GM20000 (cell line): ENCODE measurements at regions not wholly inside any gene's neighbourhood (a gene's known extent, or its start where the extent isn't known, plus 50 kb on each side); places are given as distances from the start of the nearest gene placed in this dataset.

Source experiments
- DNase-seq: peaks from one replicate; pipeline ENCODE4 v3.0.0; 2012; ENCODE audit warnings: low spot score
- TF ChIP-seq, protein P1 (sequence below): IDR thresholded peaks from 2 replicates; pipeline ENCODE4 v1.5.1; 2012; ENCODE audit warnings: mild to moderate bottlenecking, control low read depth; ENCODE audit errors: extremely low read depth, missing control alignments

DNA sequence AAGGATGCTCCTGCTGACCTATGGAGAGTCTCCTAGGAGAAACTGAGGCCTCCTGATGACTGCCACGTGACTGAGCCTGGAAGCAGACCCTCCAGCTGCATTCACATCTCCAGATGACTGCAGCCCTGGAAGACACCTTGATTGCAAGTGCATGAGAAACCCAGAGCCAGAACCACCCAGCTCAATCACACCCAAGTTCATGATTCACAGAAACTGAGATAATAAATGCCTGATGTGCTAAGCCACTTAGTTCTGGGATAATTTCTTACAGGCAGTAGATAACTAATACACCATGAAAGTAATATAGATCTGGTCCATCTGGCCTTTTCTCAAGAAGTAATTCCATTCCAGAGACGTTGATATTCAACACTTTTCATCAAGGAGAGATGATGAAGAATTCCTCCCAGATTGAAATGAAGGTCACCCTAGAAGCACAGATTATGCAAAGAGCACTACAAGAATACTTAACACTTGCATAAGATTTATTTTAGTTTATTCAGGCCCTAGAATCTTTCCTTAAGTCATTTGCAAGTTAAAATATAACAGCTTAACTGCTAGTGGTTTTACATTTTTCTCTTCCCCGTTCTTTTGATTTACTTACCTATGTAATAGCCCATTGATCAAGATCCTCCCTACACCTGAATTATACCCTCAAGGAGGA is 208.2 kb upstream of the INHBA start:
- TF ChIP-seq, protein P1, sequence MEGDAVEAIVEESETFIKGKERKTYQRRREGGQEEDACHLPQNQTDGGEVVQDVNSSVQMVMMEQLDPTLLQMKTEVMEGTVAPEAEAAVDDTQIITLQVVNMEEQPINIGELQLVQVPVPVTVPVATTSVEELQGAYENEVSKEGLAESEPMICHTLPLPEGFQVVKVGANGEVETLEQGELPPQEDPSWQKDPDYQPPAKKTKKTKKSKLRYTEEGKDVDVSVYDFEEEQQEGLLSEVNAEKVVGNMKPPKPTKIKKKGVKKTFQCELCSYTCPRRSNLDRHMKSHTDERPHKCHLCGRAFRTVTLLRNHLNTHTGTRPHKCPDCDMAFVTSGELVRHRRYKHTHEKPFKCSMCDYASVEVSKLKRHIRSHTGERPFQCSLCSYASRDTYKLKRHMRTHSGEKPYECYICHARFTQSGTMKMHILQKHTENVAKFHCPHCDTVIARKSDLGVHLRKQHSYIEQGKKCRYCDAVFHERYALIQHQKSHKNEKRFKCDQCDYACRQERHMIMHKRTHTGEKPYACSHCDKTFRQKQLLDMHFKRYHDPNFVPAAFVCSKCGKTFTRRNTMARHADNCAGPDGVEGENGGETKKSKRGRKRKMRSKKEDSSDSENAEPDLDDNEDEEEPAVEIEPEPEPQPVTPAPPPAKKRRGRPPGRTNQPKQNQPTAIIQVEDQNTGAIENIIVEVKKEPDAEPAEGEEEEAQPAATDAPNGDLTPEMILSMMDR: no peak
- DNase-seq: no peak

DNA sequence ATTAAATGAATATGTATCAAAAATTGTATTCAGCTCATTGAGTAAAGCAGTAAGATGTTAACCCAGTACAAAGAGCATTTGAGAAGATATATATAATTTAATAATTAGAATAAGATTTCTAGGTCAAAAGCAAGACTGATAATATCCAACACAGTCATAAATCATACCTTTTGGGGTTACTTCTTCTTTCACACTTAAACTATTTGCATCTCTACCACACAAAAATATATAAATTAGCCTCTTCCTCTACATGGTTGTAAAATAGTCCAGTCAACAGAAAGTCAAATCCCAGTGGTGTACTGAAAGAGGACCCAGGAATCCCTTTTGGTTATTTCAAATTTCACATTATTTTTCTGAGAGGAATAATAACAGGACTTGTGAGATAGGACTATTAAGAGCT is 204.6 kb upstream of the INHBA start:
- TF ChIP-seq, protein P1: no peak
- DNase-seq: no peak

DNA sequence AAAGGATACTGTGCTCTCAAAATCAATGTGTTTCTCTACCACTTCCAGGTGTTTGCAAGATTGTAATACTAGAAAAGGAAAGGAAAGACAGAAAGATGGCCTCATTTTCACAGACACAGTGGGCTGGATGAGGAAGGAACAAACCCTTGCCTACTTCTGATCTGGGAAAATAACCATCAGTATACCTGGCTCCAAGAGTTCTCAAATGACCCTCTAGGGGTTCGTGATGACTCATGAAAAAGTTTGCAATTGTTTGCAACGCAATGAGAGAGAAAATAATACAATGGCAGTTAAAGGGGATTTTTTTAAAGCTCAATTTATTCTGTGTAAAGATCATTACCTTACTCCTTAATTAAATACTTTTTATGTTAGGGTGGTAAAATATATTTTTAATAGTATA is 197.6 kb upstream of the INHBA start:
- TF ChIP-seq, protein P1: no peak
- DNase-seq: no peak

DNA sequence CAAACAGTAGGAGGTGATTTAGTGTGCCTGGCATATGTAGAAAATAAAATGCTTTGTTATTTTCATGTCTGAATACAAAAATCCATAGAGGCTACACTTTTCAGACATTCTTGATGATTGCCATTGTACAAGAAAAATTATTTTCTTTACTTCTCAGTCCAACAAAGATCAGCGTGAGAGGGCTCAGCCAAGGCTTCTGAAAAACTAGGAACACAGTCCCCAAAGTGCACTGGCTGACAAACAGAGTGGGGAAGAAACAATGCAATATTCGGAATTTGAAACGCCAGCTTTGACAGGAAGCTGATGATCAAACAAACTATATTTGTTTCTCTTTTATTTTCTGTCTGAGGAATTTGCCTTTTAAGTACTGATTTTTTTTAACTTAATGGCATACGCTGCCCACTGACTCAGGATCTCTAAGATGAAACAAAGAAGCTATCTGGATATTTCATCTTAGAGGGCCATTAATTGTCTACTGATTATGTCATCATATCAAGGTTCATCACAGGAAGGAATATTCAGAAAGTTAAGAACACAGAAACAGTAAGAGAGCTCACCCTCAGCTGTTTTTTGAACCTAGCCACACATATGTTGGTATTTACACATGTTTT is 197.0 kb upstream of the INHBA start:
- TF ChIP-seq, protein P1: no peak
- no peak for DNase-seq

DNA sequence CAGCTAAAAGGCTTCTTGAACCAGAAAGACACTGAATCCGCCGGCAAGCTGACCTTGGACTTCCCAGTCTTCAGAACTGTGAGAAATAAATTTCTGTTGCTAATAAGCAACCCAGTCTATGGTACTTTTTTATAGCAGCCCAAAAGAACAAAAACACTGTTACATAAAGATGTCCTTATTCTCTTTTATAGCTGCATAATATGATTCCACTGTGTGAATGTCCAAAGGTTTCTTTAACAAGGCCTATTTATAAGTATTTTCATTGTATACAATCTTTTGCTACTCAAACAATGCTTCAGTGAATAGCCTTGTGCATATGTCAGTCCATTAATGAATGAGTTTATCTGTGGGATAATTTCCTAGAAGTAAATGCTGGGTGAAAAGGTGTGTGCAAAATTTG is 190.8 kb upstream of the INHBA start:
- no peak for DNase-seq
- TF ChIP-seq, protein P1: no peak

DNA sequence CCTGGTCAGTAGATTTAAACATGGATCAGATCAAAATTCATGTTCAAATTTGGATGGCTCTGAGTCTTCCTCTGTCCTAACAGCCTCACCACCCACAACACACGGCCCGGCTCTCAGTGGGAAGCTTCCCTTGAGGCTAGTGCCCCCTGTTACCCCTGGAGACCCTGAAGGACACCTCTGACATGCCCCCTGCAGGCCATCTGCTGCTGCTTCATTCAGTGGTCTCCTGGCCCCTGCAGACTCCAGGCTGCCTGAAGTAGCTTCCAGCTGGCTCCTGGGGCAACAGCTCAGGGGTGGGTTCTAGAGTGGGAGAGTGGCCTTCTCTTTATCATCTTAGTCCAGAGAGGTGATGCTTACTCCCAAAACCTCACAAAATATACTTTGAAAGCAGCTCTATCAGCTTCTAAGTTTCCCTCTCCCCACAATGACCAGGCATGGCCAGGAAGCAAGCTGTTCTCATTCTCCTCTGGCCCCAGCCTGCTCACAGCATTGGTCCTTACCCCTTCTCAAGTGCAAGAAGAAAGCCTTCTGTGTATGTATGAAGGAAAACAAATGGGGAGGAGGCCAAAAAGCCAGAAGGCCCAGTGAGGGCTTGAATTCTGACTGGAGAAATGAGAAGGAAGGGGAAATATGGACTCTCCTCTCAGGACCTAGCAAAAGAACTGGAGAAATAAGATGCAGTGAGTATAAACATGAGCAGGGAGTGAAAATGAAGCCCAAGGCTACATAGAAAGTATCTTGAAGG is 189.6 kb upstream of the INHBA start:
- TF ChIP-seq, protein P1: peak; percentile 23
- DNase-seq: peak; percentile 13

DNA sequence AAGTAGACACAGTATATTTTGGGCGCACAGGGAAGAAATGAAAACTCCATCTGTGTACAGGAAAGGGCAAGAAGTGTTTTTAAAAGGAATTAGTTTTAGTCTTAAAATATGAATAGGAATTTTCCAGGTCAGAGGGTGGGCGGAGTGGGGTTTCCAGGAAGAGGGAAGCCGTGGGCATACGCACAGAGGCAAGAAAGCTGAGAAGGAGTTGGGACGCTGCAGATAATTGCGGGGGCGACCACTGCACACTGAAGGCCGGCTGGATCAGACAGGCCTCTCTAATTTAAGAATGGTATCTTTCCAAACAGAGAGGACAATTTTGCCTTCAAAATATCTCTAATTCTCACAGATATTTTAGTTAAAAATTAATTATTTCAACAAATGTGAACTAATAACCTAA is 189.1 kb upstream of the INHBA start:
- DNase-seq: no peak
- TF ChIP-seq, protein P1: no peak
